ENCODE measurements at regions not wholly inside any gene's neighbourhood (a gene's known extent, or its start where the extent isn't known, plus 50 kb on each side); places are given as distances from the start of the nearest gene placed in this dataset.

GRCh38 chr20:60760256-60761000 is 491.6 kb upstream of the CDH4 start:
- no peak for DNase-seq
- Histone ChIP-seq H3K9me3 (ENCODE audit: low read length) (no peaks in the 10 kb centered on the region), H3K4me1 (ENCODE audit: insufficient read depth, low read length) (no peaks in the 10 kb centered on the region), H3K36me3 (ENCODE audit: insufficient read depth, low read length) (no peaks in the 10 kb centered on the region), H3K4me3 (ENCODE audit: low read length) (no peak overlapping the region), H3K27me3 (ENCODE audit: insufficient read depth, low read length, poor library complexity, severe bottlenecking) (no peaks in the 10 kb centered on the region), H3K27ac (ENCODE audit: low read depth, low read length) (no peak overlapping the region)
- Mint-ChIP-seq H3K27me3 (no peaks in the 10 kb centered on the region), H3K4me1 (no peaks in the 10 kb centered on the region), H3K36me3 (no peaks in the 10 kb centered on the region), H3K9me3 (no peaks in the 10 kb centered on the region), H3K4me3 (no peak overlapping the region), H3K27ac (no peak overlapping the region)
- CTCF ChIA-PET = no interaction called here
- POLR2A ChIA-PET = no interaction called here

DNA sequence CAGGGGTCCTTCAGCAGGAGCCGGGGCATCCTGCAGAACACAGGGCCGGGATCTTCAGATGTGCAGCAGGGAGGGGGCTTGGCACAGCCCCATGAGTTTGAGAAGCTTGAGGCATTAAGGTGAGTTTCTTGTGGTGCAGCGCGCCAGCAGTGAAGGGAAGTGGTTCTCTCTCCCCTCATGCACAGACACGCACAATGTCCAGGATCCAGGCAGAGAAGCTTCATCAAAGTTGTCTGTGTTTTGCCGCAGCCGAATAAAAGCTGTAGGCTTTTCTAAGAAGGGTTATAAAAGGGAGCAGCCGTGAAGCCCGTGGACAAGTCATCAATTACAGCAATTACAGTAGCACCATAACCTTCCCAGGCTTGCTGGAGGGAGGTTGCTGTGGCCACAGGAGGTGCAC is 491.0 kb upstream of the CDH4 start:
- no peaks in the 10 kb centered on the region for H3K36me3 ChIP-seq (ENCODE audit: insufficient read depth, low read length)
- no peaks in the 10 kb centered on the region for H3K4me1 ChIP-seq (ENCODE audit: insufficient read depth, low read length)
- H3K36me3 Mint-ChIP-seq = no peaks in the 10 kb centered on the region
- H3K4me3 Mint-ChIP-seq = no peak overlapping the region
- H3K4me3 ChIP-seq (ENCODE audit: low read length) = no peak overlapping the region
- ChIA-PET CTCF (no interaction called here), POLR2A (no interaction called here)
- no peaks in the 10 kb centered on the region for H3K27me3 ChIP-seq (ENCODE audit: insufficient read depth, low read length, poor library complexity, severe bottlenecking)
- no peak overlapping the region for H3K27ac ChIP-seq (ENCODE audit: low read depth, low read length)
- H3K27me3 Mint-ChIP-seq = no peaks in the 10 kb centered on the region
- no peaks in the 10 kb centered on the region for H3K4me1 Mint-ChIP-seq
- H3K9me3 Mint-ChIP-seq = no peaks in the 10 kb centered on the region
- DNase-seq = no peak
- no peak overlapping the region for H3K27ac Mint-ChIP-seq
- no peaks in the 10 kb centered on the region for H3K9me3 ChIP-seq (ENCODE audit: low read length)

DNA sequence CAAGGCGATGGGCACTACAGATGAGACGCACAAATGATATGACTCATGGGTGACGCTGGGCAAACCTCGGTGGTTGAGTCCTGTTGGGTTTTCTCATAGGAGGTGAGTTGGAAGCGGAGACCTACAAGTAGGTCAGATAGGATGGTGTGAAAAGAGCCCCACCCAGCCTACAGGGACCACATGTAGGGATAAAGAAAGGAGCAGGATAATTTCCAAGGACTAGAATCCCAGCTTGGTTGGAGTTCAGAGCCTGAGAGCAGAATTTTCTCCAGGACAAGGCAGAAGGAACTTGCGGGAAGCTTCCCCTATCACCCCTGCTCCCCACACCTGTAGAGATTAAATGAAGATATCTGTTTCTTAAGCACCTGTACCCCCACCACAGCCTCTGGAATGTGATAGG is 489.7 kb upstream of the CDH4 start:
- Histone ChIP-seq H3K4me3 (ENCODE audit: low read length) (no peak overlapping the region), H3K36me3 (ENCODE audit: insufficient read depth, low read length) (no peaks in the 10 kb centered on the region), H3K27ac (ENCODE audit: low read depth, low read length) (no peak overlapping the region), H3K27me3 (ENCODE audit: insufficient read depth, low read length, poor library complexity, severe bottlenecking) (no peaks in the 10 kb centered on the region), H3K9me3 (ENCODE audit: low read length) (no peaks in the 10 kb centered on the region), H3K4me1 (ENCODE audit: insufficient read depth, low read length) (no peaks in the 10 kb centered on the region)
- Mint-ChIP-seq H3K36me3 (no peaks in the 10 kb centered on the region), H3K27ac (no peak overlapping the region), H3K4me1 (no peaks in the 10 kb centered on the region), H3K27me3 (no peaks in the 10 kb centered on the region), H3K4me3 (no peak overlapping the region), H3K9me3 (no peaks in the 10 kb centered on the region)
- POLR2A ChIA-PET = no interaction called here
- CTCF ChIA-PET = no interaction called here
- DNase-seq = no peak

- CTCF ChIA-PET = no interaction called here
- Mint-ChIP-seq H3K4me1 (no peaks in the 10 kb centered on the region), H3K27ac (no peak overlapping the region), H3K36me3 (no peaks in the 10 kb centered on the region), H3K27me3 (no peaks in the 10 kb centered on the region), H3K9me3 (peaks cover 0 to 4% (median 0%) of the 10 kb centered on the region in 5 donors), H3K4me3 (no peak overlapping the region)
- Histone ChIP-seq H3K4me1 (ENCODE audit: insufficient read depth, low read length) (no peaks in the 10 kb centered on the region), H3K36me3 (ENCODE audit: insufficient read depth, low read length) (no peaks in the 10 kb centered on the region), H3K9me3 (ENCODE audit: low read length) (no peaks in the 10 kb centered on the region), H3K27me3 (ENCODE audit: insufficient read depth, low read length, poor library complexity, severe bottlenecking) (no peaks in the 10 kb centered on the region), H3K4me3 (ENCODE audit: low read length) (no peak overlapping the region), H3K27ac (ENCODE audit: low read depth, low read length) (no peak overlapping the region)
- DNase-seq = no peak
- POLR2A ChIA-PET = no interaction called here
These were observed 487.7 kb upstream of the CDH4 start for GRCh38 chr20:60764328-60764727.

DNA sequence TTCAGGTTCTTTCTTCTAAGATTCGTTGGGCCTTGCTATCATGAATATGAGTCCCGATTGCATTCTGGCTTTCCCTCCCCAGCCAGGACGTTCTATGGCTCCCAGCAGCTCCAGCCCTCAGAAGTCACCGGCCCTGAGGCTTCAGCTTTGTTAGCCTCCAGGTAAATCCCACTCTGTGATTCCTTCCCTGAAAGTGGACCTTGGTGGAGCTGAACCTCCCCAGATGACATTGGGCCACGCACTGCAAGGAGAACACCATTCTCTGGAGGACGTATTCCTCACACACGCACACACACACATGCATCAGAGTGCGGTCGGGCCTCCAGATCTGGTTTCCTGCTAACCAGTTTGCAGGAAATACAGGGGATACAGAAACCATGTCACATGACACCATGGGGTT is 487.3 kb upstream of the CDH4 start:
- Histone ChIP-seq H3K9me3 (ENCODE audit: low read length) (no peaks in the 10 kb centered on the region), H3K4me3 (ENCODE audit: low read length) (no peak overlapping the region), H3K4me1 (ENCODE audit: insufficient read depth, low read length) (no peaks in the 10 kb centered on the region), H3K27me3 (ENCODE audit: insufficient read depth, low read length, poor library complexity, severe bottlenecking) (no peaks in the 10 kb centered on the region), H3K27ac (ENCODE audit: low read depth, low read length) (no peak overlapping the region), H3K36me3 (ENCODE audit: insufficient read depth, low read length) (no peaks in the 10 kb centered on the region)
- Mint-ChIP-seq H3K4me1 (no peaks in the 10 kb centered on the region), H3K36me3 (no peaks in the 10 kb centered on the region), H3K9me3 (peaks cover 0 to 4% (median 0%) of the 10 kb centered on the region in 5 donors), H3K27me3 (no peaks in the 10 kb centered on the region), H3K4me3 (no peak overlapping the region), H3K27ac (no peak overlapping the region)
- no peak for DNase-seq
- ChIA-PET CTCF (no interaction called here), POLR2A (no interaction called here)

GRCh38 chr20:60765821-60766403 is 486.1 kb upstream of the CDH4 start:
- no peaks in the 10 kb centered on the region for H3K36me3 Mint-ChIP-seq

GRCh38 chr20:60768216-60768615 is 483.8 kb upstream of the CDH4 start:
- H3K36me3 Mint-ChIP-seq = no peaks in the 10 kb centered on the region
- H3K4me1 Mint-ChIP-seq = no peaks in the 10 kb centered on the region
- ChIA-PET CTCF (no interaction called here), POLR2A (no interaction called here)
- H3K27me3 Mint-ChIP-seq = peaks cover 0 to 2% of the 10 kb centered on the region in 2 donors
- Histone ChIP-seq H3K4me1 (ENCODE audit: insufficient read depth, low read length) (no peaks in the 10 kb centered on the region), H3K9me3 (ENCODE audit: low read length) (no peaks in the 10 kb centered on the region), H3K27me3 (ENCODE audit: insufficient read depth, low read length, poor library complexity, severe bottlenecking) (no peaks in the 10 kb centered on the region), H3K4me3 (ENCODE audit: low read length) (no peak overlapping the region), H3K36me3 (ENCODE audit: insufficient read depth, low read length) (no peaks in the 10 kb centered on the region), H3K27ac (ENCODE audit: low read depth, low read length) (no peak overlapping the region)
- H3K27ac Mint-ChIP-seq = no peak overlapping the region
- no peak for DNase-seq
- no peak overlapping the region for H3K4me3 Mint-ChIP-seq
- H3K9me3 Mint-ChIP-seq = peaks cover 0 to 4% (median 0%) of the 10 kb centered on the region in 5 donors

More at GRCh38 chr20:60765821-60766403, 486.1 kb upstream of the CDH4 start:
- Mint-ChIP-seq H3K27ac (no peak overlapping the region), H3K9me3 (peaks cover 0 to 4% (median 0%) of the 10 kb centered on the region in 5 donors), H3K4me1 (no peaks in the 10 kb centered on the region), H3K4me3 (no peak overlapping the region), H3K27me3 (no peaks in the 10 kb centered on the region)
- no peak for DNase-seq
- POLR2A ChIA-PET = no interaction called here
- Histone ChIP-seq H3K9me3 (ENCODE audit: low read length) (no peaks in the 10 kb centered on the region), H3K4me3 (ENCODE audit: low read length) (no peak overlapping the region), H3K27ac (ENCODE audit: low read depth, low read length) (no peak overlapping the region), H3K36me3 (ENCODE audit: insufficient read depth, low read length) (no peaks in the 10 kb centered on the region), H3K27me3 (ENCODE audit: insufficient read depth, low read length, poor library complexity, severe bottlenecking) (no peaks in the 10 kb centered on the region), H3K4me1 (ENCODE audit: insufficient read depth, low read length) (no peaks in the 10 kb centered on the region)
- CTCF ChIA-PET = no interaction called here

GRCh38 chr20:60780388-60781025 is 471.6 kb upstream of the CDH4 start:
- H3K36me3 Mint-ChIP-seq = no peaks in the 10 kb centered on the region
- no peaks in the 10 kb centered on the region for H3K4me1 Mint-ChIP-seq
- Histone ChIP-seq H3K4me3 (ENCODE audit: low read length) (no peak overlapping the region), H3K4me1 (ENCODE audit: insufficient read depth, low read length) (no peaks in the 10 kb centered on the region), H3K36me3 (ENCODE audit: insufficient read depth, low read length) (no peaks in the 10 kb centered on the region), H3K27me3 (ENCODE audit: insufficient read depth, low read length, poor library complexity, severe bottlenecking) (no peaks in the 10 kb centered on the region), H3K9me3 (ENCODE audit: low read length) (no peaks in the 10 kb centered on the region), H3K27ac (ENCODE audit: low read depth, low read length) (no peak overlapping the region)
- no peak overlapping the region for H3K27ac Mint-ChIP-seq
- DNase-seq = no peak
- peaks cover 0 to 2% (median 0%) of the 10 kb centered on the region in 5 donors for H3K9me3 Mint-ChIP-seq
- ChIA-PET CTCF (no interaction called here), POLR2A (no interaction called here)
- H3K4me3 Mint-ChIP-seq = no peak overlapping the region
- H3K27me3 Mint-ChIP-seq = peaks cover 4% of the 10 kb centered on the region in 2 donors
